ENCODE measurements at regions not wholly inside any gene's neighbourhood (a gene's known extent, or its start where the extent isn't known, plus 50 kb on each side); places are given as distances from the start of the nearest gene placed in this dataset.

GRCh38 chr17:34169496-34169895 is 85.6 kb upstream of the CCL2 start:
- no peak for ATAC-seq
- TF ChIP-seq OSR1 (CRISPR knock-in tag; IDR thresholded peaks at IDR 0.05) (no peak), ISL1 (CRISPR knock-in tag; IDR thresholded peaks at IDR 0.05) (no peak), ZFP3 (CRISPR knock-in tag; IDR thresholded peaks at IDR 0.05) (no peak), ZC3H10 (CRISPR knock-in tag; IDR thresholded peaks at IDR 0.05) (no peak), ZNF565 (CRISPR knock-in tag; conservative IDR thresholded peaks at IDR 0.05; ENCODE audit: low read depth) (no peak), CSDC2 (CRISPR knock-in tag; IDR thresholded peaks at IDR 0.05) (no peak), BACH2 (CRISPR knock-in tag; IDR thresholded peaks at IDR 0.05; ENCODE audit: borderline replicate concordance) (no peak), ZNF70 (CRISPR knock-in tag; IDR thresholded peaks at IDR 0.05) (no peak), POU6F1 (CRISPR knock-in tag; IDR thresholded peaks at IDR 0.05; ENCODE audit: borderline replicate concordance, low read depth) (no peak), CSRNP3 (CRISPR knock-in tag; IDR thresholded peaks at IDR 0.05) (no peak), RARB (CRISPR knock-in tag; IDR thresholded peaks at IDR 0.05) (no peak)
- TF ChIP-seq, protein P1, sequence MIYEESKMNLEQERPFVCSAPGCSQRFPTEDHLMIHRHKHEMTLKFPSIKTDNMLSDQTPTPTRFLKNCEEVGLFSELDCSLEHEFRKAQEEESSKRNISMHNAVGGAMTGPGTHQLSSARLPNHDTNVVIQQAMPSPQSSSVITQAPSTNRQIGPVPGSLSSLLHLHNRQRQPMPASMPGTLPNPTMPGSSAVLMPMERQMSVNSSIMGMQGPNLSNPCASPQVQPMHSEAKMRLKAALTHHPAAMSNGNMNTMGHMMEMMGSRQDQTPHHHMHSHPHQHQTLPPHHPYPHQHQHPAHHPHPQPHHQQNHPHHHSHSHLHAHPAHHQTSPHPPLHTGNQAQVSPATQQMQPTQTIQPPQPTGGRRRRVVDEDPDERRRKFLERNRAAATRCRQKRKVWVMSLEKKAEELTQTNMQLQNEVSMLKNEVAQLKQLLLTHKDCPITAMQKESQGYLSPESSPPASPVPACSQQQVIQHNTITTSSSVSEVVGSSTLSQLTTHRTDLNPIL (CRISPR knock-in tag; IDR thresholded peaks at IDR 0.05; ENCODE audit: low read depth): no peak
- TF ChIP-seq, protein P2, sequence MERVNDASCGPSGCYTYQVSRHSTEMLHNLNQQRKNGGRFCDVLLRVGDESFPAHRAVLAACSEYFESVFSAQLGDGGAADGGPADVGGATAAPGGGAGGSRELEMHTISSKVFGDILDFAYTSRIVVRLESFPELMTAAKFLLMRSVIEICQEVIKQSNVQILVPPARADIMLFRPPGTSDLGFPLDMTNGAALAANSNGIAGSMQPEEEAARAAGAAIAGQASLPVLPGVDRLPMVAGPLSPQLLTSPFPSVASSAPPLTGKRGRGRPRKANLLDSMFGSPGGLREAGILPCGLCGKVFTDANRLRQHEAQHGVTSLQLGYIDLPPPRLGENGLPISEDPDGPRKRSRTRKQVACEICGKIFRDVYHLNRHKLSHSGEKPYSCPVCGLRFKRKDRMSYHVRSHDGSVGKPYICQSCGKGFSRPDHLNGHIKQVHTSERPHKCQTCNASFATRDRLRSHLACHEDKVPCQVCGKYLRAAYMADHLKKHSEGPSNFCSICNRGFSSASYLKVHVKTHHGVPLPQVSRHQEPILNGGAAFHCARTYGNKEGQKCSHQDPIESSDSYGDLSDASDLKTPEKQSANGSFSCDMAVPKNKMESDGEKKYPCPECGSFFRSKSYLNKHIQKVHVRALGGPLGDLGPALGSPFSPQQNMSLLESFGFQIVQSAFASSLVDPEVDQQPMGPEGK (CRISPR knock-in tag; IDR thresholded peaks at IDR 0.05; ENCODE audit: borderline replicate concordance): no peak

- no peak for TF ChIP-seq ZNF565 (CRISPR knock-in tag; conservative IDR thresholded peaks at IDR 0.05; ENCODE audit: low read depth)
- no peak for TF ChIP-seq POU6F1 (CRISPR knock-in tag; IDR thresholded peaks at IDR 0.05; ENCODE audit: borderline replicate concordance, low read depth)
- TF ChIP-seq PPARA (CRISPR knock-in tag; IDR thresholded peaks at IDR 0.05; ENCODE audit: borderline replicate concordance): no peak
- no peak for TF ChIP-seq ZFP30 (CRISPR knock-in tag; IDR thresholded peaks at IDR 0.05)
- no peak for TF ChIP-seq TOX (CRISPR knock-in tag; IDR thresholded peaks at IDR 0.05; ENCODE audit: borderline replicate concordance)
- no peak for TF ChIP-seq OSR1 (CRISPR knock-in tag; IDR thresholded peaks at IDR 0.05)
- TF ChIP-seq TCF4 (CRISPR knock-in tag; IDR thresholded peaks at IDR 0.05; ENCODE audit: borderline replicate concordance): no peak
- TF ChIP-seq ZC3H10 (CRISPR knock-in tag; IDR thresholded peaks at IDR 0.05): no peak
- TF ChIP-seq ZFP3 (CRISPR knock-in tag; IDR thresholded peaks at IDR 0.05): no peak
- no peak for TF ChIP-seq ZNF8 (CRISPR knock-in tag; IDR thresholded peaks at IDR 0.05)
- no peak for TF ChIP-seq ESRRG (CRISPR knock-in tag; IDR thresholded peaks at IDR 0.05)
- no peak for TF ChIP-seq ZNF70 (CRISPR knock-in tag; IDR thresholded peaks at IDR 0.05)
- TF ChIP-seq, protein P1 (CRISPR knock-in tag; IDR thresholded peaks at IDR 0.05; ENCODE audit: low read depth): no peak
- ATAC-seq: peak; percentile 89
Measured at GRCh38 chr17:34171245-34171818, 83.8 kb upstream of the CCL2 start.

DNA sequence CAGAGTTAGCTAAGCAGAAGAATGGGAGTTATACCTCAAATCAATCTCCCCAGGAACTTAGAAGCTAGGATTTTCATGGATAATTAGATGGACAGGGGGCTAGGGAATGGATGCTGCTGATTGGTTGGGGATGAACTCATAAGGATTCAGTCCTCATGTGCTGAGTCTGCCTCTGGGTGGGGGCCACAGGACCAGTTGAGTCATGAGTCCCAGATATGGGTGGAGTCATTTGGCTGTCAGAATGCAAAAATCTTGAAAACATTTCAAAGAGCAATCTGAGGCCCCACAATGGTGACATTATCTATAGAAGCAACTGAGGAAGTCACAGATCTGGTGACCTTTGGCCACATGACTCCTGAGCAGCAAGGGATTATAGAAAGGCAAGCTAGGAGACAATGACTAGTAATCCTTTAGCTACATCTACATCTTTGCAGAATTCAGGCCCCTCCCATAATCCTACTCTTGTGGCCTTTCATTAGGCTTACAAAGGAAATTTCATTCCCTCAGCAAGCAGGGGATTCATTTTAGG is 82.6 kb upstream of the CCL2 start:
- no peak for TF ChIP-seq GLIS3 (CRISPR knock-in tag; IDR thresholded peaks at IDR 0.05)
- TF ChIP-seq ZC3H10 (CRISPR knock-in tag; IDR thresholded peaks at IDR 0.05): no peak
- no peak for TF ChIP-seq SNAI2 (CRISPR knock-in tag; IDR thresholded peaks at IDR 0.05)
- no peak for TF ChIP-seq ZNF70 (CRISPR knock-in tag; IDR thresholded peaks at IDR 0.05)
- TF ChIP-seq RARB (CRISPR knock-in tag; IDR thresholded peaks at IDR 0.05): no peak
- TF ChIP-seq ZNF565 (CRISPR knock-in tag; conservative IDR thresholded peaks at IDR 0.05; ENCODE audit: low read depth): no peak
- TF ChIP-seq ZNF8 (CRISPR knock-in tag; IDR thresholded peaks at IDR 0.05): no peak
- no peak for TF ChIP-seq ESRRG (CRISPR knock-in tag; IDR thresholded peaks at IDR 0.05)
- ATAC-seq: no peak
